MG63 (cell line): ENCODE measurements at regions not wholly inside any gene's neighbourhood (a gene's known extent, or its start where the extent isn't known, plus 50 kb on each side); places are given as distances from the start of the nearest gene placed in this dataset.
A peak's percentile ranks its signal among the peaks of the same experiment; 100 is the strongest.

Experiments used
- DNase-seq: peaks from one replicate; pipeline ENCODE4 v3.0.0-alpha.2; 2020
- H3K27me3 ChIP-seq: fragments of 250-450 bp; sonication (Bioruptor Pico); 2 replicates; pipeline ENCODE4 v1.5.1; 2020; ENCODE audit warnings: mild to moderate bottlenecking, moderate library complexity
- H3K36me3 ChIP-seq: fragments of 250-450 bp; sonication (Bioruptor Pico); 2 replicates; pipeline ENCODE4 v1.5.1; 2020; ENCODE audit warnings: mild to moderate bottlenecking, moderate library complexity
- H3K4me3 ChIP-seq: fragments of 250-450 bp; sonication (Bioruptor Pico); 2 replicates; pipeline ENCODE4 v1.5.1; 2020; ENCODE audit warnings: mild to moderate bottlenecking, moderate library complexity
- H3K9me3 ChIP-seq: fragments of 250-450 bp; sonication (Bioruptor Pico); 2 replicates; pipeline ENCODE4 v1.5.1; 2020; ENCODE audit warnings: mild to moderate bottlenecking, moderate library complexity

DNA sequence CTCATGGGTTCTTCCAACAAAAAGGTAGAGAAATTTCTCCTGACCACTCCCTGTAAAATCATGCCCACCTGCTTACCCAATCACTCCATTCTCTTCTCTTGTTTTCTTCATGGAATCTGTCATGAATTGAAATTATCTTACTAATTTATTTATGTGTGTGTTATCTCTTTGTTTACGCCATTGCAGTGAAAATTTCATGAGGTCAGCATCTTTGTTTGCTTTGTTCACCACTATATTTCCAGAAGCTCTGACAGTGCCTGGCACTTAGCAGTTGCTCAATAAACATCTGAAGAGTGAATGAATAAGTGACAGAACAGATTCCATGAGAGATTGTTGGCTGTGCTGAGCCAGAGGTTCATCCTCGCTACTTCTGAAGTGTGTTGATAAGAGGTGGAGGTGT, 329.5 kb downstream of the NXPE2 start:
- Histone ChIP-seq H3K4me3 (no peak overlapping the region), H3K27me3 (no peaks in the 10 kb centered on the region; the same call in none of the 2 replicates), H3K36me3 (no peaks in the 10 kb centered on the region), H3K9me3 (no peaks in the 10 kb centered on the region)
- DNase-seq: no peak

GRCh38 chr11:115008799-115009198, 330.5 kb downstream of the NXPE2 start:
- Histone ChIP-seq H3K36me3 (no peaks in the 10 kb centered on the region), H3K27me3 (no peaks in the 10 kb centered on the region; the same call in none of the 2 replicates), H3K4me3 (no peak overlapping the region), H3K9me3 (no peaks in the 10 kb centered on the region)
- no peak for DNase-seq

GRCh38 chr11:115017529-115017928, 339.2 kb downstream of the NXPE2 start:
- no peaks in the 10 kb centered on the region for H3K27me3 ChIP-seq
- DNase-seq: no peak
- H3K36me3 ChIP-seq: no peaks in the 10 kb centered on the region
- no peak overlapping the region for H3K4me3 ChIP-seq
- peaks cover 3% of the 10 kb centered on the region; the same call in 1 of the 2 replicates for H3K9me3 ChIP-seq

- DNase-seq: no peak
- Histone ChIP-seq H3K4me3 (no peak overlapping the region), H3K36me3 (no peaks in the 10 kb centered on the region), H3K27me3 (no peaks in the 10 kb centered on the region), H3K9me3 (no peaks in the 10 kb centered on the region)
Observed at GRCh38 chr11:115030166-115030565, 351.8 kb downstream of the NXPE2 start.

GRCh38 chr11:115036406-115037180, 358.3 kb downstream of the NXPE2 start:
- Histone ChIP-seq H3K9me3 (no peaks in the 10 kb centered on the region), H3K36me3 (no peaks in the 10 kb centered on the region), H3K27me3 (no peaks in the 10 kb centered on the region), H3K4me3 (no peak overlapping the region)
- no peak for DNase-seq

- no peaks in the 10 kb centered on the region for H3K9me3 ChIP-seq
- DNase-seq: peak; percentile 6
Observed at GRCh38 chr11:115042002-115042401, 363.7 kb downstream of the NXPE2 start.

GRCh38 chr11:115047631-115048030, 369.3 kb downstream of the NXPE2 start:
- DNase-seq: no peak
- no peaks in the 10 kb centered on the region for H3K36me3 ChIP-seq
- H3K4me3 ChIP-seq: no peak overlapping the region
- no peaks in the 10 kb centered on the region for H3K27me3 ChIP-seq
- H3K9me3 ChIP-seq: no peaks in the 10 kb centered on the region

More at GRCh38 chr11:115042002-115042401, 363.7 kb downstream of the NXPE2 start:
- Histone ChIP-seq H3K36me3 (no peaks in the 10 kb centered on the region), H3K27me3 (no peaks in the 10 kb centered on the region), H3K4me3 (no peak overlapping the region)

- no peaks in the 10 kb centered on the region for H3K27me3 ChIP-seq
- no peak for DNase-seq
- H3K4me3 ChIP-seq: no peak overlapping the region
- H3K9me3 ChIP-seq: no peaks in the 10 kb centered on the region
- H3K36me3 ChIP-seq: no peaks in the 10 kb centered on the region
Observed at GRCh38 chr11:115049796-115050195, 371.5 kb downstream of the NXPE2 start.

DNA sequence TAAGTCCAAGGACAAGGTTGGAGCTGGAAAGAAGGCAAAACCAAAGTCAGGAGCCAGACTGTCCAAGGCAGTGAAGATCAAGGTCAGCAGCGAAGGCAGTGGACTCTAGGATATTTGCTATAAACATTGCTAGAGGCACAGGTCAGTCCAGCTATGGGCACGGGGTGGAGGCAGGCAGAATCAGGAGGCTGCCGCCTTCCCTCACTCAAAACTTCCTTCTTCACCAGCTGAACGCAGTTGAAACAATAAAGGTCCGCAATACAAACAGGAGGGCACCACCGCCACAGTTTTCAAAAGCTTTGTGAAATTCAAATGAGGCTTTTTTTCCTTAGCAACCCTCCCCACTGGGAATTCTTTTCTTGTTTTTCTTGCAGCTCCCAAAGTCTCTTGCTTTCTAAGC, 372.4 kb downstream of the NXPE2 start:
- H3K27me3 ChIP-seq: no peaks in the 10 kb centered on the region
- no peak overlapping the region for H3K4me3 ChIP-seq
- H3K36me3 ChIP-seq: no peaks in the 10 kb centered on the region
- no peaks in the 10 kb centered on the region for H3K9me3 ChIP-seq
- no peak for DNase-seq

- Histone ChIP-seq H3K9me3 (peaks cover 3% of the 10 kb centered on the region), H3K4me3 (no peak overlapping the region), H3K27me3 (no peaks in the 10 kb centered on the region), H3K36me3 (no peaks in the 10 kb centered on the region)
- DNase-seq: no peak
Observed at GRCh38 chr11:115051938-115052590, 373.7 kb downstream of the NXPE2 start.

GRCh38 chr11:115052601-115053000, 374.3 kb downstream of the NXPE2 start:
- Histone ChIP-seq H3K4me3 (no peak overlapping the region), H3K9me3 (peaks cover 3% of the 10 kb centered on the region), H3K36me3 (no peaks in the 10 kb centered on the region), H3K27me3 (no peaks in the 10 kb centered on the region)
- no peak for DNase-seq

DNA sequence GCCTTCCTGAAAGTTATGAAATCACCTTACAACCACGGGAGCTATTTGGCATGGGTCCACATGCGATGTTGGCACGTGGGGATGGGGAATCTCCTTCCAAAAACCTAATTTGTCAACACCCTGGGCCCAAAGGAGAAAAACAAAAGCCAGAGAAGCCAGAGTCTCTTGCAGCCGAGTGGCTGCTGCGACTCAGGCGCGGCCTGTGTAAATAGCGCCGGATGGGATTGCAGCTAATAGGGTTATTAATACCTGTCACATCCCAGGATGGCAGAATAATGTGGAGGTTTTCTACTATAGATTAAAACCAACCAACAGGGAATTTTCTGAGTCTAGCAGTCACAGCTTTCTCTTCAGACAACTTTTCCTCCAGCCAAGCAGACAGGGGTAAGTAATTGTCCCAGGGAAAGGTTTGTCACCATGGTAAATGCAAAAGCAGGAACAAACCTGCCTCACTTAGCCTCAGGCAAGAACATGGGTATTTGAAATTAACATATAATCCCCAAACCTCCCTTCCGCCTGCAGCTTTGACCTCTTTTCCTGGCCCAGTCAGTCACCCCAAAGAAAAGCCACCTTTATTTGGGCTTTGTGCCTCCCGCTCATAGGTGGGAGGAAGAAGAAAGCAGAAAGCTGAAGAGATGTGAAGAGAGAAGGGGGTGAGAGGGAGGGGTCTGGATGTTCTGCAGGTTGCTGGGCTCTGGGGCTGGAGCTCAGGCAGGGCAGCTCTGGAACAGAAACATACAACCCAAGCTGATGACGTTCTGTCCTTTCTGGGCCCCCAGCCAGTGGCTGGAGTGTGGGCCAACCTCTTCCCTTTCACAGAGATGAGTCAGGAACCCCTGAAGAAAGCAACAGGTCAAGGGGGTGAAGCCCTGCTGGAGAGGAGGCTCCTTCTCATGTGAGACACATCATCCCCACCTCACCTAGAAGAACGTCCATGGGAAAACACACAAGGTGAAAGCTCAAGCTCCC, 376.5 kb downstream of the NXPE2 start:
- Histone ChIP-seq H3K4me3 (no peak overlapping the region), H3K27me3 (no peaks in the 10 kb centered on the region), H3K36me3 (no peaks in the 10 kb centered on the region), H3K9me3 (peaks cover 3% of the 10 kb centered on the region)
- peak; percentile 72 for DNase-seq

DNA sequence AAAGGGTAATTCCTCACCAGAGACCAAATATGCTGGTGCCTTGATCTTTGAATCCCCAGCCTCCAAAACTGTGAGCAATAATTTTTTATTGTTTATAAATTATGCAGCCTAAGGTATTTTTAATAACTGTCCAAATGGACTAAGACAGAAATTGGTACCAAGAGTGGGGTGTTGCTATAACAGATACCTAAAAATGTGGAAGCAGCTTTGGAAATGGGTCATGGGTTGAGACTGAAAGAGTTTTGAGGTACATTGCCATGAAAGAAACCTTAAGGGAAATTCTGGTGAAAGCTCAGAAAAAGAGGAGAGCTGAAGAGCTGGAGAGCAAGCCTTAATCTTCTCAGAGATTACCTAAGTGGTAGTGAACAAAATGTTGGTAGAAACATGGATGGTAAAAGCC, 378.2 kb downstream of the NXPE2 start:
- Histone ChIP-seq H3K9me3 (peaks cover 3% of the 10 kb centered on the region), H3K4me3 (no peak overlapping the region), H3K36me3 (no peaks in the 10 kb centered on the region), H3K27me3 (no peaks in the 10 kb centered on the region)
- DNase-seq: no peak

- Histone ChIP-seq H3K4me3 (no peak overlapping the region), H3K27me3 (no peaks in the 10 kb centered on the region), H3K36me3 (no peaks in the 10 kb centered on the region), H3K9me3 (peaks cover 3% of the 10 kb centered on the region)
- DNase-seq: no peak
Observed at GRCh38 chr11:115060840-115061239, 382.5 kb downstream of the NXPE2 start.

DNA sequence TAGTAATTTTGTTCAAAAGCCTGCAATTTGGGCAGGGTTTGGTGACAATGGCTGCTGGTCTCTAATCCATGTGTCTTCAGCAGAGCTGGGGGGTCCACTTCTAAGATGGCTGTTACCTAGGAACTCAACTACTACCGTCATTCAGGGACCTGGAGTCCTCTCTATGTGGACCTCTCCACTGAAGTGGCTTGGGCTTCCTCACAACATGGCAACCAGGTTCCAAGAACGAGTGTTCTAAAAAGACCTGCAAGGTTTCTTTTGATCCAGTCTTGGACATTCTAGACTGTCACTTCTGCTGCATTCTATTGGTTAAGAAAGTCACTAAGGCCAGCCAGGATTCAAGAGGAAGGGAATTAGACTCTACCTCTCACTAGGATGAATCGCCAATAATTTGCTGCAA, 387.0 kb downstream of the NXPE2 start:
- DNase-seq: no peak
- Histone ChIP-seq H3K9me3 (no peaks in the 10 kb centered on the region), H3K27me3 (no peaks in the 10 kb centered on the region), H3K36me3 (no peaks in the 10 kb centered on the region), H3K4me3 (no peak overlapping the region)

DNA sequence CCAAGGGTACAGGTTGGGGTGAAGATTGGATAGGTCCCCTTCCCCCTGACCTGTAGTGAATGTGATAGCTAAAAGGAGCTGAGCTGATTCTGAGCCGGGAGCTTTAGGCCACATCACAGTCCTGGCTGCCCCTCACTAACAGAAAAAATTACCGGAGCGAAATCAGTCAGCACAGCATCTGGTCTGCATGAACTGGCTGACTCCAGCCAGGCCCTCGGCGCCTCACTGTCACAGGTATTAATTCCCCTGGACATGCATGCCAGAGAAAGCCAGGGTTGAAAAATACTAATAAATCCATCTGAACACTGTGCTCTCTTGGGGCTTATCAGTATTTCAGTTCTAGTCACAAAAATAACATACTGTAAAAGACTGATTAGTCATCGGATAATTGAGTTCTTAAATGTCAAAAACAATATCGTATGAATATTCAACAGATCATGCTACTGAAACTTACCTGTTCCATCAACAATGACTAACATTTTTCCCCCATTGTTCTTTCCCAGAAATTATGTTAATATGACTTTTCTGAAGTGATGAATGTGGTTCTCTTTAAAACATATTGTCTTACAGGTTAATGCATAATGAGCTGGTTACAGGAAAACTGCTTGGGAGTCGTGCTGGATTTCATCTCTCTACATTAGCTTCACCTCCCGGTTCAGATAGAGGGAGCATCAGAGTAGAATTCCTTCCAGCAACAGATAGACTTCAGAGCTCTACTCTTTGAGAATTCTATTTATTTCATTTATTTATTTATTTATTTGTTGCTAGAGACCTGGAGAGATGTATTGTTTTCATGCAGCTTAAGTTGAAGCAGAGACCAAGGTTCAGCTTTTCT, 387.7 kb downstream of the NXPE2 start:
- Histone ChIP-seq H3K4me3 (no peak overlapping the region), H3K27me3 (no peaks in the 10 kb centered on the region), H3K9me3 (no peaks in the 10 kb centered on the region), H3K36me3 (no peaks in the 10 kb centered on the region)
- no peak for DNase-seq
